Activated T-cell treated with anti-CD3 and anti-CD28 coated beads, Interleukin-2, amount 50 U/mL, for 72 hours (primary cell): ENCODE measurements at regions not wholly inside any gene's neighbourhood (a gene's known extent, or its start where the extent isn't known, plus 50 kb on each side); places are given as distances from the start of the nearest gene placed in this dataset.

Experiments
- ATAC-seq, 2 donors: fragments of 150-1000 bp; cut with Tn5 transposase; replicated peaks in 1 of 2; 2 replicates each; pipeline ENCODE4 v1.10.0; 2021; ENCODE audit warnings: moderate library complexity in 2 of 2, mild to moderate bottlenecking in 1 of 2
- DNase-seq, 2 donors: peaks; one replicate each; pipeline ENCODE4 v3.0.0; 2021 to 2022; ENCODE audit warnings: mixed read lengths in 1 of 2
- H3K27ac Mint-ChIP-seq: one replicate; pipeline ENCODE4 v1.8.0; 2022; ENCODE audit warnings: mild to moderate bottlenecking, moderate library complexity, mixed read lengths
- H3K27me3 Mint-ChIP-seq: one replicate; pipeline ENCODE4 v1.8.0; 2022; ENCODE audit warnings: low read depth, mixed read lengths
- H3K36me3 Mint-ChIP-seq, 2 donors: one replicate each; pipeline ENCODE4 v1.8.0; 2022; ENCODE audit warnings: mixed read lengths in 2 of 2, mild to moderate bottlenecking in 1 of 2; ENCODE audit not compliant: insufficient read depth in 2 of 2
- H3K4me1 Mint-ChIP-seq: one replicate; pipeline ENCODE4 v1.8.0; 2022; ENCODE audit warnings: low read depth, mixed read lengths
- H3K4me3 Mint-ChIP-seq, 2 donors: one replicate each; pipeline ENCODE4 v1.8.0; 2022; ENCODE audit warnings: mild to moderate bottlenecking in 2 of 2, mixed read lengths in 2 of 2, moderate library complexity in 2 of 2
- H3K9me3 Mint-ChIP-seq, 2 donors: one replicate each; pipeline ENCODE4 v1.8.0; 2022; ENCODE audit warnings: mixed read lengths in 2 of 2

GRCh38 chr2:177127821-177128220 lies 84.8 kb upstream of the HNRNPA3 start:
- DNase-seq (no peak), ATAC-seq (no peak)
- H3K4me3 Mint-ChIP-seq = no peak overlapping the region
- peaks cover 12% of the 10 kb centered on the region for H3K27me3 Mint-ChIP-seq
- no peaks in the 10 kb centered on the region for H3K9me3 Mint-ChIP-seq
- H3K36me3 Mint-ChIP-seq = no peaks in the 10 kb centered on the region
- H3K27ac Mint-ChIP-seq = no peak overlapping the region
- no peaks in the 10 kb centered on the region for H3K4me1 Mint-ChIP-seq

GRCh38 chr2:177129610-177130009 lies 83.0 kb upstream of the HNRNPA3 start:
- Mint-ChIP-seq H3K9me3 (no peaks in the 10 kb centered on the region), H3K36me3 (no peaks in the 10 kb centered on the region), H3K4me1 (no peaks in the 10 kb centered on the region), H3K27ac (no peak overlapping the region), H3K4me3 (no peak overlapping the region), H3K27me3 (peaks cover 7% of the 10 kb centered on the region)
- DNase-seq (no peak), ATAC-seq (no peak)

- no peaks in the 10 kb centered on the region for H3K9me3 Mint-ChIP-seq
- ATAC-seq (no peak), DNase-seq (no peak)
- H3K4me3 Mint-ChIP-seq = no peak overlapping the region
- H3K27ac Mint-ChIP-seq = no peak overlapping the region
- H3K4me1 Mint-ChIP-seq = no peaks in the 10 kb centered on the region
- H3K36me3 Mint-ChIP-seq = no peaks in the 10 kb centered on the region
- H3K27me3 Mint-ChIP-seq = peaks cover 7% of the 10 kb centered on the region
Observed at GRCh38 chr2:177131858-177132257, 80.7 kb upstream of the HNRNPA3 start.

GRCh38 chr2:177138823-177139222 lies 73.8 kb upstream of the HNRNPA3 start:
- H3K27me3 Mint-ChIP-seq = peaks cover 23% of the 10 kb centered on the region
- no peaks in the 10 kb centered on the region for H3K9me3 Mint-ChIP-seq
- no peak for DNase-seq
- H3K4me1 Mint-ChIP-seq = peaks cover 9% of the 10 kb centered on the region
- H3K4me3 Mint-ChIP-seq = peak overlapping the region in 1 of 2 donors; percentile 42
- H3K27ac Mint-ChIP-seq = peak overlapping the region; percentile 87
- ATAC-seq = peak; percentile 29 to 41
- no peaks in the 10 kb centered on the region for H3K36me3 Mint-ChIP-seq

- ATAC-seq (no peak), DNase-seq (no peak)
- Mint-ChIP-seq H3K27me3 (peaks cover 40% of the 10 kb centered on the region), H3K9me3 (no peaks in the 10 kb centered on the region), H3K36me3 (no peaks in the 10 kb centered on the region), H3K27ac (no peak overlapping the region), H3K4me1 (peaks cover 9% of the 10 kb centered on the region), H3K4me3 (no peak overlapping the region)
Observed at GRCh38 chr2:177141866-177142265, 70.7 kb upstream of the HNRNPA3 start.

GRCh38 chr2:177143444-177143843 lies 69.2 kb upstream of the HNRNPA3 start:
- H3K9me3 Mint-ChIP-seq = no peaks in the 10 kb centered on the region
- no peak overlapping the region for H3K4me3 Mint-ChIP-seq
- H3K4me1 Mint-ChIP-seq = peaks cover 15% of the 10 kb centered on the region
- H3K27me3 Mint-ChIP-seq = peaks cover 52% of the 10 kb centered on the region
- ATAC-seq (no peak), DNase-seq (no peak)
- H3K27ac Mint-ChIP-seq = no peak overlapping the region
- no peaks in the 10 kb centered on the region for H3K36me3 Mint-ChIP-seq

GRCh38 chr2:177147093-177147694 lies 65.4 kb upstream of the HNRNPA3 start:
- ATAC-seq = peak; percentile 54 to 57

GRCh38 chr2:177147834-177148445 lies 64.7 kb upstream of the HNRNPA3 start:
- peaks cover 20% of the 10 kb centered on the region for H3K4me1 Mint-ChIP-seq
- H3K27me3 Mint-ChIP-seq = peaks cover 73% of the 10 kb centered on the region
- no peak overlapping the region for H3K27ac Mint-ChIP-seq
- no peaks in the 10 kb centered on the region for H3K36me3 Mint-ChIP-seq
- DNase-seq (no peak), ATAC-seq (no peak)
- H3K4me3 Mint-ChIP-seq = peak overlapping the region; percentile 96 to 99
- H3K9me3 Mint-ChIP-seq = no peaks in the 10 kb centered on the region

More at GRCh38 chr2:177147093-177147694, 65.4 kb upstream of the HNRNPA3 start:
- Mint-ChIP-seq H3K4me3 (peak overlapping the region; percentile 47 to 52), H3K4me1 (peaks cover 20% of the 10 kb centered on the region), H3K27me3 (peaks cover 70% of the 10 kb centered on the region), H3K27ac (no peak overlapping the region), H3K36me3 (no peaks in the 10 kb centered on the region), H3K9me3 (no peaks in the 10 kb centered on the region)
- peak; percentile 10 to 37 for DNase-seq

- peak; percentile 92 to 93 for ATAC-seq
- DNase-seq = peak; percentile 79 to 80
- Mint-ChIP-seq H3K36me3 (no peaks in the 10 kb centered on the region), H3K9me3 (no peaks in the 10 kb centered on the region), H3K27me3 (peaks cover 71% of the 10 kb centered on the region), H3K4me3 (peak overlapping the region; percentile 96 to 99), H3K4me1 (peaks cover 23% of the 10 kb centered on the region), H3K27ac (no peak overlapping the region)
Observed at GRCh38 chr2:177148477-177149154, 64.0 kb upstream of the HNRNPA3 start.

- peak overlapping the region; percentile 96 to 99 for H3K4me3 Mint-ChIP-seq
- H3K9me3 Mint-ChIP-seq = no peaks in the 10 kb centered on the region
- no peaks in the 10 kb centered on the region for H3K36me3 Mint-ChIP-seq
- ATAC-seq (no peak), DNase-seq (no peak)
- peaks cover 66% of the 10 kb centered on the region for H3K27me3 Mint-ChIP-seq
- no peak overlapping the region for H3K27ac Mint-ChIP-seq
- peaks cover 27% of the 10 kb centered on the region for H3K4me1 Mint-ChIP-seq
Observed at GRCh38 chr2:177149155-177149503, 63.5 kb upstream of the HNRNPA3 start.

- Mint-ChIP-seq H3K9me3 (no peaks in the 10 kb centered on the region), H3K4me1 (peaks cover 16% of the 10 kb centered on the region), H3K36me3 (no peaks in the 10 kb centered on the region), H3K27ac (no peak overlapping the region), H3K27me3 (peaks cover 36% of the 10 kb centered on the region), H3K4me3 (no peak overlapping the region)
- ATAC-seq = no peak
- DNase-seq = no peak
Observed at GRCh38 chr2:177153805-177154204, 58.8 kb upstream of the HNRNPA3 start.

- ATAC-seq = no peak
- Mint-ChIP-seq H3K27ac (no peak overlapping the region), H3K36me3 (no peaks in the 10 kb centered on the region), H3K27me3 (peaks cover 26% of the 10 kb centered on the region), H3K4me1 (peaks cover 7% of the 10 kb centered on the region), H3K4me3 (no peak overlapping the region), H3K9me3 (no peaks in the 10 kb centered on the region)
- no peak for DNase-seq
Observed at GRCh38 chr2:177154809-177155208, 57.8 kb upstream of the HNRNPA3 start.

- Mint-ChIP-seq H3K9me3 (no peaks in the 10 kb centered on the region), H3K27me3 (peaks cover 19% of the 10 kb centered on the region), H3K4me1 (peaks cover 7% of the 10 kb centered on the region), H3K27ac (no peak overlapping the region), H3K4me3 (no peak overlapping the region), H3K36me3 (no peaks in the 10 kb centered on the region)
- DNase-seq (no peak), ATAC-seq (no peak)
Observed at GRCh38 chr2:177155631-177156030, 57.0 kb upstream of the HNRNPA3 start.
